ENCODE measurements at regions not wholly inside any gene's neighbourhood (a gene's known extent, or its start where the extent isn't known, plus 50 kb on each side); places are given as distances from the start of the nearest gene placed in this dataset.

- no peak for DNase-seq (ENCODE audit: low read depth, low spot score)
- in situ Hi-C loops (cut with HindIII; ENCODE audit: low sequenced_read_pairs): no loop called here
- no peak for TF ChIP-seq CTCF (IDR thresholded peaks at IDR 0.05; ENCODE audit: low read depth, low read length)
- no peak overlapping the region for H3K4me3 ChIP-seq (ENCODE audit: low read depth, low read length)
Observed at GRCh38 chr1:14065486-14065885, 365.5 kb downstream of the PRDM2 start.

- TF ChIP-seq CTCF (IDR thresholded peaks at IDR 0.05; ENCODE audit: low read depth, low read length): no peak
- no peak for DNase-seq (ENCODE audit: low read depth, low spot score)
- no peak overlapping the region for H3K4me3 ChIP-seq (ENCODE audit: low read depth, low read length)
- in situ Hi-C loops (cut with HindIII; ENCODE audit: low sequenced_read_pairs): no loop called here
Observed at GRCh38 chr1:14067036-14067435, 367.0 kb downstream of the PRDM2 start.

GRCh38 chr1:14067711-14068110 is 367.7 kb downstream of the PRDM2 start:
- H3K4me3 ChIP-seq (ENCODE audit: low read depth, low read length): no peak overlapping the region
- in situ Hi-C loops (cut with HindIII; ENCODE audit: low sequenced_read_pairs): no loop called here
- TF ChIP-seq CTCF (IDR thresholded peaks at IDR 0.05; ENCODE audit: low read depth, low read length): no peak
- no peak for DNase-seq (ENCODE audit: low read depth, low spot score)

- in situ Hi-C loops (cut with HindIII; ENCODE audit: low sequenced_read_pairs): no loop called here
Observed at GRCh38 chr1:14071581-14071980, 371.6 kb downstream of the PRDM2 start.

GRCh38 chr1:14080653-14081052 is 380.7 kb downstream of the PRDM2 start:
- H3K4me3 ChIP-seq (ENCODE audit: low read depth, low read length): no peak overlapping the region
- TF ChIP-seq CTCF (IDR thresholded peaks at IDR 0.05; ENCODE audit: low read depth, low read length): no peak
- no peak for DNase-seq (ENCODE audit: low read depth, low spot score)
- in situ Hi-C loops (cut with HindIII; ENCODE audit: low sequenced_read_pairs): no loop called here

More at GRCh38 chr1:14071581-14071980, 371.6 kb downstream of the PRDM2 start:
- DNase-seq (ENCODE audit: low read depth, low spot score): no peak
- no peak overlapping the region for H3K4me3 ChIP-seq (ENCODE audit: low read depth, low read length)
- TF ChIP-seq CTCF (IDR thresholded peaks at IDR 0.05; ENCODE audit: low read depth, low read length): no peak

- DNase-seq (ENCODE audit: low read depth, low spot score): no peak
- in situ Hi-C loops (cut with HindIII; ENCODE audit: low sequenced_read_pairs): no loop called here
- no peak overlapping the region for H3K4me3 ChIP-seq (ENCODE audit: low read depth, low read length)
- no peak for TF ChIP-seq CTCF (IDR thresholded peaks at IDR 0.05; ENCODE audit: low read depth, low read length)
Observed at GRCh38 chr1:14082331-14082730, 382.3 kb downstream of the PRDM2 start.

- no peak for DNase-seq (ENCODE audit: low read depth, low spot score)
- in situ Hi-C loops (cut with HindIII; ENCODE audit: low sequenced_read_pairs): no loop called here
- no peak for TF ChIP-seq CTCF (IDR thresholded peaks at IDR 0.05; ENCODE audit: low read depth, low read length)
- H3K4me3 ChIP-seq (ENCODE audit: low read depth, low read length): no peak overlapping the region
Observed at GRCh38 chr1:14083277-14083676, 383.3 kb downstream of the PRDM2 start.

Measured in astrocyte of the spinal cord (primary cell).